ENCODE measurements at regions not wholly inside any gene's neighbourhood (a gene's known extent, or its start where the extent isn't known, plus 50 kb on each side); places are given as distances from the start of the nearest gene placed in this dataset.
"Not testable (repeated sequence)": the region's sequence is repeated elsewhere in the genome, so short reads cannot be mapped to it uniquely, and the experiment has no call there.

GRCh38 chr12:111120578-111120977, 200.2 kb upstream of the MYL2 start:
- DNase-seq (peak; percentile 4 to 18), FAIRE-seq (no peak)
- H3K27ac ChIP-seq (ENCODE audit: low read depth in 1 of 3, low read length in 2 of 3), result no peak overlapping the region
- 9 to 43% (median 36%) methylated on average over 5 of the region's 5 CpGs for WGBS, 3 donors
- no peaks in the 10 kb centered on the region for H3K4me1 ChIP-seq (ENCODE audit: control insufficient read depth in 3 of 3, insufficient read depth in 2 of 3, low read depth in 1 of 3, low read length in 2 of 3)
- H3K36me3 ChIP-seq (ENCODE audit: control insufficient read depth in 3 of 3, insufficient read depth in 2 of 3, low read depth in 1 of 3, low read length in 3 of 3), result no peaks in the 10 kb centered on the region
- no peaks in the 10 kb centered on the region for H3K27me3 ChIP-seq (ENCODE audit: control insufficient read depth in 3 of 3, insufficient read depth in 3 of 3, low read length in 3 of 3)
- H3K9me3 ChIP-seq (ENCODE audit: control insufficient read depth in 2 of 2, insufficient read depth in 1 of 2, low read depth in 1 of 2, low read length in 1 of 2), result peaks cover 0 to 2% of the 10 kb centered on the region in 2 donors
- no peak overlapping the region for H3K4me3 ChIP-seq (ENCODE audit: low read depth in 1 of 3, low read length in 3 of 3)

DNA sequence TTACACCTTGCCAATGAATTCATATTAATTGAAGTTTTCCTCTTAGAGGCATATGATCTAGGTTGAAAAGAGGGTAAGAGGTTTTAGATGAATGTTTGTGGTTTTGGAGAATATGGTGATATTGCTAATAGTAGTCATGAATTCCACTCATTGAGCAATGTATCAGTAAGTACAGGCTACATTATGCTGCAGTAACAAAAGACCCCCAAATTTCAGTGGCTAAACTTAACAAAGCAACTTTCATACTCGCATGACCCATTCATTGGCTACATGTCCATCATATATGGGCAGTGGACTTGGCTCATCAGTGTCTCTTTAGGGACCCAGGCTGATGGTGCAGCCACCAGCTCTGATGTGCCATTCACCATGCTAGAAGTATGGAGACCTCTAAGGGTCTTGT, 196.6 kb upstream of the MYL2 start:
- no peak for FAIRE-seq
- Histone ChIP-seq H3K4me1 (ENCODE audit: control insufficient read depth in 3 of 3, insufficient read depth in 2 of 3, low read depth in 1 of 3, low read length in 2 of 3) (no peaks in the 10 kb centered on the region), H3K27me3 (ENCODE audit: control insufficient read depth in 3 of 3, insufficient read depth in 3 of 3, low read length in 3 of 3) (no peaks in the 10 kb centered on the region), H3K4me3 (ENCODE audit: low read depth in 1 of 3, low read length in 3 of 3) (no peak overlapping the region), H3K36me3 (ENCODE audit: control insufficient read depth in 3 of 3, insufficient read depth in 2 of 3, low read depth in 1 of 3, low read length in 3 of 3) (no peaks in the 10 kb centered on the region), H3K9me3 (ENCODE audit: control insufficient read depth in 2 of 2, insufficient read depth in 1 of 2, low read depth in 1 of 2, low read length in 1 of 2) (peaks cover 0 to 2% of the 10 kb centered on the region in 2 donors), H3K27ac (ENCODE audit: low read depth in 1 of 3, low read length in 2 of 3) (no peak overlapping the region)
- 92 to 97% (median 93%) methylated on average over 1 of the region's 1 CpG for WGBS, 3 donors
- DNase-seq, result no peak

DNA sequence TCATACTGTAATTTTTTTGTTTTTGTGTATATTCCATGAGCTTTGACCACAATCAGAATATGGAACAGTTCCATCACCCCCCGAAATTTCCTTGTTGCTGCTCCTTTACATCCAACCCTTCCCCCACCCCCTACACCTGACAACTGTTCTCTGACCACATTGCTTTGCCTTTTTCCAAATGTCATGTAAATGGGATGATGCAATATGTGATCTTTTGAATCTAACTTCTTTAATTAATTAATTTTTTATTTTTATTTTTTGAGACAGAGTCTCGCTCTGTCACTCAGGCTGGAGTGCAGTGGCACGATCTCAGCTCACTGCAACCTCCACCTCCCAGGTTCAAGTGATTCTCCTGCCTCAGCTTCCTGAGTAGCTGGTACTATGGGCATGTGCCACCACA, 192.9 kb upstream of the MYL2 start:
- H3K27ac ChIP-seq (ENCODE audit: low read depth in 1 of 3, low read length in 2 of 3); H3K9me3 ChIP-seq (ENCODE audit: control insufficient read depth in 2 of 2, insufficient read depth in 1 of 2, low read depth in 1 of 2, low read length in 1 of 2); H3K27me3 ChIP-seq (ENCODE audit: control insufficient read depth in 3 of 3, insufficient read depth in 3 of 3, low read length in 3 of 3); H3K4me1 ChIP-seq (ENCODE audit: control insufficient read depth in 3 of 3, insufficient read depth in 2 of 3, low read depth in 1 of 3, low read length in 2 of 3); H3K36me3 ChIP-seq (ENCODE audit: control insufficient read depth in 3 of 3, insufficient read depth in 2 of 3, low read depth in 1 of 3, low read length in 3 of 3); DNase-seq; FAIRE-seq; H3K4me3 ChIP-seq (ENCODE audit: low read depth in 1 of 3, low read length in 3 of 3): not testable (repeated sequence)
- 69 to 82% (median 77%) methylated on average over 3 of the region's 3 CpGs for WGBS, 3 donors

GRCh38 chr12:111112311-111113098, 192.1 kb upstream of the MYL2 start:
- H3K9me3 ChIP-seq (ENCODE audit: control insufficient read depth in 2 of 2, insufficient read depth in 1 of 2, low read depth in 1 of 2, low read length in 1 of 2), result peaks cover 2% of the 10 kb centered on the region in 2 donors
- 75 to 80% (median 80%) methylated on average over 14 of the region's 14 CpGs for WGBS, 3 donors
- no peaks in the 10 kb centered on the region for H3K4me1 ChIP-seq (ENCODE audit: control insufficient read depth in 3 of 3, insufficient read depth in 2 of 3, low read depth in 1 of 3, low read length in 2 of 3)
- FAIRE-seq (no peak), DNase-seq (no peak)
- no peak overlapping the region for H3K4me3 ChIP-seq (ENCODE audit: low read depth in 1 of 3, low read length in 3 of 3)
- no peaks in the 10 kb centered on the region for H3K27me3 ChIP-seq (ENCODE audit: control insufficient read depth in 3 of 3, insufficient read depth in 3 of 3, low read length in 3 of 3)
- no peaks in the 10 kb centered on the region for H3K36me3 ChIP-seq (ENCODE audit: control insufficient read depth in 3 of 3, insufficient read depth in 2 of 3, low read depth in 1 of 3, low read length in 3 of 3)
- H3K27ac ChIP-seq (ENCODE audit: low read depth in 1 of 3, low read length in 2 of 3), result no peak overlapping the region

DNA sequence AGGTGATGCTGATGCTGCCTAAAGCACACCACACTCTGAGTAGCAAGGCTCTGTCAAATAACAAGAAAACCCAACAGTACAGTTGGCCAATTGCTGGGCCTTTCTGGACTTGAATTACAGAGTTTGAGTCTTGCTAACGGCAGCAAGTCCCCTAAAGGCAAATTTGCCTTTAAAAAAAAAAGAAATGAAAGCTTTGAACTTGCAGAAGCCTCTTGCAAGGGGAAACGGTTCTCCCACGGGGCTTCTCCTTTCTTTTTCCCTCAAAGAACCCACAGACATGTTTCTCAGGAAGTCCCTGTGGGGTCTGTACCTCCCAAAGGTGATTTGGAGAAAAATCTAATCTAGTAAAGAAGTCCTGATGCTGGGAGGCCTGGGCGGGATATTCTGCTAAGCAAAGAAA, 191.3 kb upstream of the MYL2 start:
- DNase-seq, result no peak
- no peaks in the 10 kb centered on the region for H3K27me3 ChIP-seq (ENCODE audit: control insufficient read depth in 3 of 3, insufficient read depth in 3 of 3, low read length in 3 of 3)
- H3K9me3 ChIP-seq (ENCODE audit: control insufficient read depth in 2 of 2, insufficient read depth in 1 of 2, low read depth in 1 of 2, low read length in 1 of 2), result peaks cover 0 to 2% of the 10 kb centered on the region in 2 donors
- H3K27ac ChIP-seq (ENCODE audit: low read depth in 1 of 3, low read length in 2 of 3), result no peak overlapping the region
- H3K4me1 ChIP-seq (ENCODE audit: control insufficient read depth in 3 of 3, insufficient read depth in 2 of 3, low read depth in 1 of 3, low read length in 2 of 3), result no peaks in the 10 kb centered on the region
- WGBS, 3 donors, result 23 to 33% (median 30%) methylated on average over 4 of the region's 4 CpGs
- H3K36me3 ChIP-seq (ENCODE audit: control insufficient read depth in 3 of 3, insufficient read depth in 2 of 3, low read depth in 1 of 3, low read length in 3 of 3), result no peaks in the 10 kb centered on the region
- H3K4me3 ChIP-seq (ENCODE audit: low read depth in 1 of 3, low read length in 3 of 3), result no peak overlapping the region
- no peak for FAIRE-seq

- H3K9me3 ChIP-seq (ENCODE audit: control insufficient read depth in 2 of 2, insufficient read depth in 1 of 2, low read depth in 1 of 2, low read length in 1 of 2), result peaks cover 0 to 2% of the 10 kb centered on the region in 2 donors
- no peak for FAIRE-seq
Observed at GRCh38 chr12:111110556-111110955, 190.2 kb upstream of the MYL2 start.

DNA sequence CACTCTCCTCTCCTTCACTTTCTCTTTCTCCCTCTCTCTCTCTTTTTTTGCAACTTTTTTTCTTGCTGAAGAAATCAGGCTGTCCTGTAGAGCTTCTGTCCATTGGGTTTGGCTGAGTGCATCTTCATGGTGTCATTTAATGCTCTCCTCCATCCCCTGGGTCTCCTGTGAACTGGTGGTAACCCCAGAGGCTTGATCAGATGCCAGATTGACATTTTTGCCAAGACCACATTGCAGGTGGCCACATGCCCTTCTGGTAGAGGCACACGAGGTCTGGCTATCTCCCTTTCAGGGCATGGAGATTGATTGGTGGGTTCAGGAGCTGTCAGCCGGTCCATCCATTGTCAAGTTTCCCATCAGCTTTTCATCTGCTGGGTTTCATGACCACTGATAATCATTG, 188.3 kb upstream of the MYL2 start:
- no peaks in the 10 kb centered on the region for H3K27me3 ChIP-seq (ENCODE audit: control insufficient read depth in 3 of 3, insufficient read depth in 3 of 3, low read length in 3 of 3)
- FAIRE-seq, result no peak
- WGBS, 3 donors, result 63 to 73% (median 70%) methylated on average over 2 of the region's 2 CpGs
- DNase-seq, result no peak
- H3K36me3 ChIP-seq (ENCODE audit: control insufficient read depth in 3 of 3, insufficient read depth in 2 of 3, low read depth in 1 of 3, low read length in 3 of 3), result no peaks in the 10 kb centered on the region
- H3K4me3 ChIP-seq (ENCODE audit: low read depth in 1 of 3, low read length in 3 of 3), result no peak overlapping the region
- peaks cover 0 to 2% of the 10 kb centered on the region in 2 donors for H3K9me3 ChIP-seq (ENCODE audit: control insufficient read depth in 2 of 2, insufficient read depth in 1 of 2, low read depth in 1 of 2, low read length in 1 of 2)
- no peak overlapping the region for H3K27ac ChIP-seq (ENCODE audit: low read depth in 1 of 3, low read length in 2 of 3)
- no peaks in the 10 kb centered on the region for H3K4me1 ChIP-seq (ENCODE audit: control insufficient read depth in 3 of 3, insufficient read depth in 2 of 3, low read depth in 1 of 3, low read length in 2 of 3)

More at GRCh38 chr12:111110556-111110955, 190.2 kb upstream of the MYL2 start:
- no peaks in the 10 kb centered on the region for H3K4me1 ChIP-seq (ENCODE audit: control insufficient read depth in 3 of 3, insufficient read depth in 2 of 3, low read depth in 1 of 3, low read length in 2 of 3)
- no peak overlapping the region for H3K27ac ChIP-seq (ENCODE audit: low read depth in 1 of 3, low read length in 2 of 3)
- H3K36me3 ChIP-seq (ENCODE audit: control insufficient read depth in 3 of 3, insufficient read depth in 2 of 3, low read depth in 1 of 3, low read length in 3 of 3), result no peaks in the 10 kb centered on the region
- no peak for DNase-seq
- WGBS, 3 donors, result 69 to 80% (median 77%) methylated on average over 5 of the region's 5 CpGs
- no peak overlapping the region for H3K4me3 ChIP-seq (ENCODE audit: low read depth in 1 of 3, low read length in 3 of 3)
- no peaks in the 10 kb centered on the region for H3K27me3 ChIP-seq (ENCODE audit: control insufficient read depth in 3 of 3, insufficient read depth in 3 of 3, low read length in 3 of 3)

DNA sequence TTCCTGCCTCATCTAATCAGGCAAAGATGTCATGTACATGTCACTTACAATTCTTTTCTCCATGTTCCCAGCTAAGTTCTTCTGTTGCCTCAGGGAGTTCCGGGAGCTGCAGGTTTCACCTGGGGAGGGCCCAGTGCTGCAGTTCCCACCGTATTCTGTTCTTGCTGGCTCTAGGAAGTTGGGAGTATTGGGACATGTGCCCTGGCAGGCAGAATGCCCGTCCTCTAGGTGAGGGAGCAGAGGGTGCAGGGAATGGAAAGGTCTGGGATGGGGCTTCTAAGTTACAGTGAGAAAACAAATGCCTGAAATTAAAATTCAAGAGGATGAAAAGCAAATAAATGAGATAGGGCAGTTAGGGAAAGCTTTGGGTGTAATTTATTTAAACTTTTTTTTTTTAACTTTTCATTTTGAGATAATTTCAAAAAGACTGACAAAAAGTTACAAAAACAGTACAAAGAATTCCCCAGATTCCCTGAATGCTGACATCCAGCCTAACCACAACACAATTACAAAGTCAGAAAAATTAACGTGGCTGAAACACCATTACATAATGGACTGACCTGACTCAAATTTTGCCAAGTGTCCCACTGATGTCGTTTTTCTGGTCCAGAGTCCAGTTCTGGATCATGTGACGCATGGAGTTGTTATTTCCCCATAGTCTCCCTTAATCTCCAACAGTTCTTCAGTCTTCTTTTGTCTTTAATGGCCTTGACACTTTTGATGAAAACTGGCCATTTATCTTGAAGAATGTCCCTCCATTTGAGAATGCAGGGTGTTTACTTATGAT, 187.2 kb upstream of the MYL2 start:
- 62 to 72% (median 68%) methylated on average over 6 of the region's 6 CpGs for WGBS, 3 donors
- Histone ChIP-seq H3K27ac (ENCODE audit: low read depth in 1 of 3, low read length in 2 of 3) (no peak overlapping the region), H3K36me3 (ENCODE audit: control insufficient read depth in 3 of 3, insufficient read depth in 2 of 3, low read depth in 1 of 3, low read length in 3 of 3) (no peaks in the 10 kb centered on the region), H3K4me1 (ENCODE audit: control insufficient read depth in 3 of 3, insufficient read depth in 2 of 3, low read depth in 1 of 3, low read length in 2 of 3) (no peaks in the 10 kb centered on the region), H3K27me3 (ENCODE audit: control insufficient read depth in 3 of 3, insufficient read depth in 3 of 3, low read length in 3 of 3) (peaks cover 0 to 2% (median 0%) of the 10 kb centered on the region in 3 donors), H3K9me3 (ENCODE audit: control insufficient read depth in 2 of 2, insufficient read depth in 1 of 2, low read depth in 1 of 2, low read length in 1 of 2) (peaks cover 0 to 2% of the 10 kb centered on the region in 2 donors), H3K4me3 (ENCODE audit: low read depth in 1 of 3, low read length in 3 of 3) (no peak overlapping the region)
- no peak for DNase-seq
- no peak for FAIRE-seq

Measured in small intestine (tissue), 7 donors.